ENCODE measurements at regions not wholly inside any gene's neighbourhood (a gene's known extent, or its start where the extent isn't known, plus 50 kb on each side); places are given as distances from the start of the nearest gene placed in this dataset.

DNA sequence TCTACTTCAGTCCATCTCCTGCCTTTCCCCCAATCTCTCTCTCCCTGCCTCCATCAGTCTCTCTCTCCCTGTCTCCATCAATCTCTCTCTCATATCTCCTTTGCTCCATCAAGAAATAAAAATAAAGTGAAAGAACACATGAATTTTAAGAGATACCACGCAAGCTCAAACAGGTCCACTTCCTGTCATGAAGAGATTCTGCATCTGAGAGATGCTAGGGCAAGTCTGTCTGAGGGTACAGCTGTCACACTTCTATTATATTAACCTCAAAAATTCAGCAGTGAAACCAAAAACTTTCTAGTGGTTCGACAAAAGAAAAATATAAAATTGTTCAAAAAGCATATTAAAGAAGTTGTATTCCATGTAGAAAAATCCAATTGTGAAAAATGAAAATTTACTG is 296.8 kb upstream of the RSPO3 start:
- Histone ChIP-seq H3K4me3 (ENCODE audit: low read depth, low read length) (no peak overlapping the region), H3K36me3 (ENCODE audit: control insufficient read depth, insufficient read depth, low read length) (no peaks in the 10 kb centered on the region)

DNA sequence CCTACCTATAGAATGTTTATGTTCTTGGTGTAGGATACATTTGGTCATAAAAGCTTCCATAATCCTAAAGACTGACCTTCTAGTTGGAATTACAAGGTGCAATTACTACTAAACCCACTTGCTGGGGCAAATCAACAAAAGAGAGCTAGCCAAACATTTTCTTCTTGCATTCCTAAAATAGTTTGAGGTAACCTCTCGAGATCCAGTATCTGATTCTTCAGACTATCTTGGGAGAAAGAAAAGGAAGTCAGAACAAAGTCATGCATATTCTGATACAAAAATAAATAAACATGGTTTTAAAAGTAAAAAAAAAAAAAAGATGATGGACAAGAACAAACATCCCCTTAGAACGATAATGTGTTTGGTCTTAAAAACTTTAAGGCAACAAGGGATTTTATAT is 294.2 kb upstream of the RSPO3 start:
- TF ChIP-seq, protein P1, sequence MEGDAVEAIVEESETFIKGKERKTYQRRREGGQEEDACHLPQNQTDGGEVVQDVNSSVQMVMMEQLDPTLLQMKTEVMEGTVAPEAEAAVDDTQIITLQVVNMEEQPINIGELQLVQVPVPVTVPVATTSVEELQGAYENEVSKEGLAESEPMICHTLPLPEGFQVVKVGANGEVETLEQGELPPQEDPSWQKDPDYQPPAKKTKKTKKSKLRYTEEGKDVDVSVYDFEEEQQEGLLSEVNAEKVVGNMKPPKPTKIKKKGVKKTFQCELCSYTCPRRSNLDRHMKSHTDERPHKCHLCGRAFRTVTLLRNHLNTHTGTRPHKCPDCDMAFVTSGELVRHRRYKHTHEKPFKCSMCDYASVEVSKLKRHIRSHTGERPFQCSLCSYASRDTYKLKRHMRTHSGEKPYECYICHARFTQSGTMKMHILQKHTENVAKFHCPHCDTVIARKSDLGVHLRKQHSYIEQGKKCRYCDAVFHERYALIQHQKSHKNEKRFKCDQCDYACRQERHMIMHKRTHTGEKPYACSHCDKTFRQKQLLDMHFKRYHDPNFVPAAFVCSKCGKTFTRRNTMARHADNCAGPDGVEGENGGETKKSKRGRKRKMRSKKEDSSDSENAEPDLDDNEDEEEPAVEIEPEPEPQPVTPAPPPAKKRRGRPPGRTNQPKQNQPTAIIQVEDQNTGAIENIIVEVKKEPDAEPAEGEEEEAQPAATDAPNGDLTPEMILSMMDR (IDR thresholded peaks at IDR 0.05; ENCODE audit: insufficient read depth, low read length, severe bottlenecking): no peak
- Histone ChIP-seq H3K27me3 (ENCODE audit: control insufficient read depth, insufficient read depth, low read length) (no peaks in the 10 kb centered on the region), H3K36me3 (ENCODE audit: control insufficient read depth, insufficient read depth, low read length) (no peaks in the 10 kb centered on the region), H3K4me3 (ENCODE audit: low read depth, low read length) (no peak overlapping the region)
- no peak for FAIRE-seq
- DNase-seq (ENCODE audit: low read depth): no peak

More for the DNA sequence above, 296.8 kb upstream of the RSPO3 start:
- FAIRE-seq (no peak), DNase-seq (ENCODE audit: low read depth) (no peak)
- no peaks in the 10 kb centered on the region for H3K27me3 ChIP-seq (ENCODE audit: control insufficient read depth, insufficient read depth, low read length)
- TF ChIP-seq, protein P1 (IDR thresholded peaks at IDR 0.05; ENCODE audit: insufficient read depth, low read length, severe bottlenecking): no peak

DNA sequence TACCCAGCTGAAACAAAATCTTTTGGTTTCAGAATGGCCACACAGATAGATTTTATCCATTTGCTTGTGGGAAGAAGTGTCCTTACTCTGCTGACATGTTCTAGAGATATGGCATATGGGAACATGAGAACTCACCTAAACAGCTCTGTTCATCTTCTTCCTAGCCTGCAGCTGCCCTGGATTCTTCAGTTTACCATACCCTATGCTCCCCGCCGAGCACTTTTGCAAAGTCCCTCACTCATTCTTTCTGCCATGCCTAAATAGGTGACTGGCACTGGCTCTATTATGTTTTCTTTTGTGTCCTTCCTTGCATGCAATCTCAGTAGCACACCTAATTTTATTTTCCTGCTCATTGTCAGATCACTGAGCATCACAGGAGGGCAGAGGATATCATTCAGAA is 293.7 kb upstream of the RSPO3 start:
- no peak overlapping the region for H3K4me3 ChIP-seq (ENCODE audit: low read depth, low read length)
- FAIRE-seq (no peak), DNase-seq (ENCODE audit: low read depth) (no peak)
- H3K36me3 ChIP-seq (ENCODE audit: control insufficient read depth, insufficient read depth, low read length): no peaks in the 10 kb centered on the region
- H3K27me3 ChIP-seq (ENCODE audit: control insufficient read depth, insufficient read depth, low read length): no peaks in the 10 kb centered on the region
- TF ChIP-seq, protein P1 (IDR thresholded peaks at IDR 0.05; ENCODE audit: insufficient read depth, low read length, severe bottlenecking): no peak

DNA sequence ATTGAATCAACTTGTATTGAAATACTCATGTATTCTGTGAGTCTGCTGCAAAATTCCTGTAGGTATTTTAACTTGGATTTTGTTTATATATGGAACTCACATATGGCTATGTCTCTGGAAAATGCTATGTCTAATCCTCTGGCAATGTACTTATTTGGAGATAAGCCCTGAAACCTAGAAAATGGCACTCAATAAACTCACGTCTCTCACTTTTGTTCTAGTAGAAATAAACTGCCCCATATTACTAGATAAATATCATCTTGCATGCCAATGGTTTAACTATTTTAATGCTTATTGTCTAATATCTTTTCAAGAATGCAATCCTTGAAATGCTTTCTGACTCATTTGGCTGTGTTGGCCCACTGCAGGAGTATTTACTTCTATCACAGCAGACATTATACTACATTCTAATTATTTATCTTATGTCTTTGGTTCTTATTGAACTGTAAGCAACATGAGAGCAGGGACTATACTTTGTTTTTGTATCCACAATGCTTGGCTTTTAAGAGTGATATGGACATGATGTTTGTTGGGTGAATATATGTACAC is 292.2 kb upstream of the RSPO3 start:
- no peaks in the 10 kb centered on the region for H3K27me3 ChIP-seq (ENCODE audit: control insufficient read depth, insufficient read depth, low read length)
- H3K36me3 ChIP-seq (ENCODE audit: control insufficient read depth, insufficient read depth, low read length): no peaks in the 10 kb centered on the region
- DNase-seq (ENCODE audit: low read depth) (no peak), FAIRE-seq (no peak)
- TF ChIP-seq, protein P1 (IDR thresholded peaks at IDR 0.05; ENCODE audit: insufficient read depth, low read length, severe bottlenecking): no peak
- no peak overlapping the region for H3K4me3 ChIP-seq (ENCODE audit: low read depth, low read length)

DNA sequence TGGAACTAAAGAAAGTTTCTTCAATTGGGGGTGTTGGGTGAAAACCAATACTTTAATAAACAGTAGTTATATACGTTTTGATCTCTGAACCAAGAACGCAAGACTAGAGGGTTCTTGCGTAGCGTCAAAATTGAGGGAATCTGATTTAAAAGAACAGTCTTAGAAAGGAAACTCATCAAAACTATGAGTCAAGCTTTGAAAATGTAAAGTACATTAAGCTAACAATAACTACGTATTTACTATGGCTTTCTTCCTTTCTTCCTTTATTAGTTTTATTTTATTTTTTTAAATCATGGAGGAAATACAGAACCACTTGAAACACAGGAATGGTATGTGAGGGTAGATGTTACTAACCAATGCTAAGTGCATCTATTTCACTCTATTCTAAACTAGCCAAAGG is 287.0 kb upstream of the RSPO3 start:
- FAIRE-seq: no peak
- peak; percentile 40 for DNase-seq (ENCODE audit: low read depth)
- no peaks in the 10 kb centered on the region for H3K36me3 ChIP-seq (ENCODE audit: control insufficient read depth, insufficient read depth, low read length)
- H3K27me3 ChIP-seq (ENCODE audit: control insufficient read depth, insufficient read depth, low read length): no peaks in the 10 kb centered on the region
- H3K4me3 ChIP-seq (ENCODE audit: low read depth, low read length): no peak overlapping the region
- TF ChIP-seq, protein P1 (IDR thresholded peaks at IDR 0.05; ENCODE audit: insufficient read depth, low read length, severe bottlenecking): no peak

DNA sequence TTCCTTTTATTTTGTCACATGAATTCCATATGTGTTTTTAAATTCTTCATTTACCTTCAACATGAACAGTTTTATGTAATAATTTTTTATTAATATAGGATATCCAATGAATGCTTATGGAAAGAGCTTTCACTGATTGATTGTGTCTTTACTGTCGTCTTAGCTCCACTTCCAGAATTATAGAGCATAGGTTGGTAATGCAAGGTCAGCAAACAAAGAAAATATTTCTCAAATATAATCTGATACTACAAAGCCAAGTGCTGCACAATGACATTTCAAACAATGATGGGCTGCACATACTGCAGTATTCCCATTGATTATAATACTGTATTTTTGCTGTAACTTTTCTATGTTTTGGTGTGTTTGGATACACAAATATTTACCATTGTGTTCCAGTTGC is 275.7 kb upstream of the RSPO3 start:
- H3K27me3 ChIP-seq (ENCODE audit: control insufficient read depth, insufficient read depth, low read length): no peaks in the 10 kb centered on the region
- H3K4me3 ChIP-seq (ENCODE audit: low read depth, low read length): no peak overlapping the region
- FAIRE-seq (no peak), DNase-seq (ENCODE audit: low read depth) (no peak)
- no peaks in the 10 kb centered on the region for H3K36me3 ChIP-seq (ENCODE audit: control insufficient read depth, insufficient read depth, low read length)
- TF ChIP-seq, protein P1 (IDR thresholded peaks at IDR 0.05; ENCODE audit: insufficient read depth, low read length, severe bottlenecking): no peak

Measured in bronchial epithelial cell (primary cell).